ENCODE measurements at regions not wholly inside any gene's neighbourhood (a gene's known extent, or its start where the extent isn't known, plus 50 kb on each side); places are given as distances from the start of the nearest gene placed in this dataset.

GRCh38 chr9:20291201-20291600 is 331.1 kb downstream of the MLLT3 start:
- no peak for DNase-seq (ENCODE audit: low read depth, low spot score)

- DNase-seq (ENCODE audit: low read depth, low spot score) = no peak
Observed at GRCh38 chr9:20290257-20290656, 332.0 kb downstream of the MLLT3 start.

DNA sequence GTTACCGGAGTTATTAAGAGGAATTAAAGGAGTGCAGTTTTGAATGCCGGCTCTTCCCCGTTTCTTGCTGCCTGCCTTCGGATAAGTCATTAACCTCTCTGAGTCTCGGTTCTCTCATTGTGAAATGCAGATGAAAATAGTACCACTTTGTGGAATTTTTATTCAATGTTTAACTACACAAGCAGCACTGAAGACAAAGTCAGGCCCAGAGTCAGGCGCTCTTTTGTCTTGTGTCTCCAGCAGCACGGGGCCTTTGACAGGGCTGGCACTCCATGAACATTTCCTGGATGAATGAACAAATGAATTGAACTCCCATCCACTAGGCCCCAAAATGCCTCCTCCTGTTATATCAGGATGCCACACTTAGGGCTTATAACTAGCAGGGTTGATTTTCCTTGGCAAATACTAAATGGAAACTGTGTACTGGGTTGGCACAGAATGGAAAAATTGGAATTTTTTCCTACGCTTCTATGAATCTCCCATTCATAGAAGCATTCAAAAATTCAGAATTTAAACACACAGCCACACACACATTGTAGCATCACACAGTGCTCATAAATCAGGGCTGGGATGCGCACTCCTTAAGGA is 332.8 kb downstream of the MLLT3 start:
- no peak for DNase-seq (ENCODE audit: low read depth, low spot score)

- DNase-seq (ENCODE audit: low read depth, low spot score) = no peak
Observed at GRCh38 chr9:20286969-20287368, 335.3 kb downstream of the MLLT3 start.

- no peak for DNase-seq (ENCODE audit: low read depth, low spot score)
Observed at GRCh38 chr9:20286154-20286700, 336.1 kb downstream of the MLLT3 start.

- no peak for DNase-seq (ENCODE audit: low read depth, low spot score)
Observed at GRCh38 chr9:20284601-20285289, 337.6 kb downstream of the MLLT3 start.

- DNase-seq (ENCODE audit: low read depth, low spot score) = no peak
Observed at GRCh38 chr9:20280330-20280729, 342.0 kb downstream of the MLLT3 start.

GRCh38 chr9:20276762-20277161 is 345.5 kb downstream of the MLLT3 start:
- no peak for DNase-seq (ENCODE audit: low read depth, low spot score)

DNA sequence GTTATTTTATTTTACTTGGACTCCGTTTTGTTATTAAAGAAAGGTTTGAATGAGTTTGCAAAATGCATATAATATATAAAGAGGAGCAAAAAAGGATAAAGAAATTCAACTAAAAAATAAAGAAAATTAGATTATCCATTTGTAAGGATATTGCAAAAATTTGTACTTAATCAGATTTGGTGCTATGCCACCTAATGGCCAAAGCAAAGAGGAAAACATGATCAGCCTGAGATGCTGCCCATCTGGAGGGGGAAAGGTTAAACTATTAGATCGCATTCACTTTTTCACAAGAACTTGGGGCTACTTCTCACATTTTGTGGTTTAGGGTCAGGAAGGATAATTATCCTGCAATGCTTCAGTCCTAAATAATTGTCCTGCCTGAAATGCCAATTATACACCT is 350.6 kb downstream of the MLLT3 start:
- no peak for DNase-seq (ENCODE audit: low read depth, low spot score)

GRCh38 chr9:20271096-20271495 is 351.2 kb downstream of the MLLT3 start:
- no peak for DNase-seq (ENCODE audit: low read depth, low spot score)

GRCh38 chr9:20270161-20270560 is 352.1 kb downstream of the MLLT3 start:
- DNase-seq (ENCODE audit: low read depth, low spot score) = no peak

- no peak for DNase-seq (ENCODE audit: low read depth, low spot score)
Observed at GRCh38 chr9:20269620-20270019, 352.7 kb downstream of the MLLT3 start.

GRCh38 chr9:20264896-20265295 is 357.4 kb downstream of the MLLT3 start:
- DNase-seq (ENCODE audit: low read depth, low spot score) = no peak

GRCh38 chr9:20262611-20263010 is 359.7 kb downstream of the MLLT3 start:
- DNase-seq (ENCODE audit: low read depth, low spot score) = no peak

DNA sequence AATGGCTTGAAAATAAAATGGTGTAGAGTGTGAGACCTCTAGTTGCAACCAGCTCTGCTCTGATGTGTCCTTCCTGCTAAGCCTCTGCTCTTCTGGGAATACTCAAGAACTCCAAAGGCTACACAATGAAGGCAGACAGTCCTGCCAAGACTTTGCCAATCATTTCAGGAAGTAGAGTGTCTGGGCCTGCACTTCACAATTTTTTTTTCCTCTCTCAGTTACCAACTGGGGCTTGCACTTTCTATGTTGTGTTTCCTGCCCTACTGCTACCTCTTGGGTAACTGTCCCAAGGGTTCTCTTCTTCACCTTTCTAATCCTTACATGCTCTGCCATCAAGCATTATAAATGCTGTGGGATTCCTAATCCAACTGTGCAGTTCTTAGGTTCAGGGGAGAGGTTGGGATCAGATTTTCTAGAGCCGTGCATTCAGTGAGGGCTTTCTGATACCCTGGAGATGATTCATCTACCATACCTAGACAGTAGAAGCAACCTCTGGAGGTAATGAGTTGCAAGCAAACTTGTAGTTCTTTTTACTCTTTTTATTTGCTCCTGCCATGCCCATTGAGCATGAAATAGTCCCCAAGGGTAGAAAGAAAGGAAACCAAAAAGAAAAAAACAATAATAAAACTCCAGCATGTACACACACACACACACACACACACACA is 365.9 kb downstream of the MLLT3 start:
- DNase-seq (ENCODE audit: low read depth, low spot score) = no peak

DNA sequence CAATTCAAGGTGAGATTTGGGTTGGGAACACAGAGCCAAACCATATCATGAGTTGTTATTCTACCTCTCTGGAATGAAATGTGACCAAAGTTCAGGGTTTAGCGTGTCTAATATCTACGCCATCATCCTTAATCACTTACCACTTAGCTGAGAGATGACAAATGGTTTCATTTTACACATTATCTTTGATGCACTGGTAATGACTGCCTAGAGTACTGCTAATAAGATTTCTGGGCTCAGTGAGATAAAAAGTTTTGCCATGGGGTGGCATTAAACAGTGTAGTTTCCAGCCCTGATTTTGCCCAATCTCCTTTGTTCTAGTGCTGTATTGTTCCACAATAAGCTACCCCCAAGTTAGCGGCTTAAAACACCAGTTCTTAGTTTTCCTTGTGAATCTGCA is 367.2 kb downstream of the MLLT3 start:
- DNase-seq (ENCODE audit: low read depth, low spot score) = no peak

DNA sequence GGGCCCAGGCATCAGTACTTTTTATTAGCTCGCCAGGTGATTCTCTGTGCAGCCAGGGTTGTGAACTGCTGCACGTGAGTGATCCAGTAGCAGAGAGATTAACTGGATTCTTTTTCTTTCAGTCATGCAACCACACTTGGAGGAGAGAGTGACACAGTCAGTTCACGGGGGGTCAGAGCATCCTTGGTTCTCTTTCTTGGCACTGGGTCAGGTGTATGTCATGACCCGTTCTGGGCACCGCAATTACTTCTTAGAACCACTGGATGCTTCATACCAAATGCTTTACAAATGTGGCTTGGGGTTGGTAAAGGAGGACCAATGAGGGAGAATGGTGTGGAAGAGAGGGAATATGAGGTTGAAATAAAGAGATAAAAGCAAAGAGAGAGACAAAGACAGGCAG is 368.7 kb downstream of the MLLT3 start:
- DNase-seq (ENCODE audit: low read depth, low spot score) = no peak

DNA sequence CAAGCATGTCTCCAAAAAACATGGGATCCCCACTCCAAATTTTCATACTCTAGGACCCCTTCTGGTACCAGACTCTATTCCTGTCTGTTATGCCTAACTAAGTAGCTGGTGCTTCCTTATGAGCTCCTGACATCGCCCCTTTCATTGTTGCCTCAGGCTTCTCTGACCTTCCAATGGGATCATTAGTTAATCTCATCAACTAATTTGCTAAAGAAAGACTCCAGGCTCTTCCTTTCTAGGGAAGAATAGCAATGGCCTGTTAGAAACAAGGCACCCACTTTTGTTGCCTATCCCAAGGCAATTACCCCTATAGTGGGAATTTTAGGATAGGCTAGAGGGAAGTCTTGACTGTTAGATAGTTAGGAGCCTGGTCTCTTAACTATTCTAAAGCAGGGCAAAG is 369.5 kb downstream of the MLLT3 start:
- no peak for DNase-seq (ENCODE audit: low read depth, low spot score)

- DNase-seq (ENCODE audit: low read depth, low spot score) = no peak
Observed at GRCh38 chr9:20250791-20251190, 371.5 kb downstream of the MLLT3 start.

GRCh38 chr9:20244271-20244670 is 378.0 kb downstream of the MLLT3 start:
- DNase-seq (ENCODE audit: low read depth, low spot score) = no peak

DNA sequence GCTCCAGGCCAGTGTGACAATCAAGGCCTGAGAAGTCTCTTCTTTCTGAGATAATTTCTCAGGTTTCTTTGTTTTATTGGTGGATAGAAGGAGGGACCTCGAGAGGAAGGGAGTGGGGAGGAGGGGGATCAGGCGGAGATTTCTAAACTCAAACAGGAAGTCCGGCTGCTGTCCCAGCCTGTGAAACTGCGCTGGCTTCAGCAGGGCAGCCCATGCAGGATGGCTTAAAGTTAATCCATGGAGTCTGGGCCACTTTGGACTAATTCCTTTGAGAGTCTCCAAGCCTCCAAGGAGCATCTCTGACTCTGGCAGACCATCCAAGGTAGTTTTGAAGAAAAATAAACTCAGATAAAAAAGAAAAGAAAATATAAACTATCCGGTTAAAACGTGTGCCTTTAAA is 378.5 kb downstream of the MLLT3 start:
- DNase-seq (ENCODE audit: low read depth, low spot score) = no peak

DNA sequence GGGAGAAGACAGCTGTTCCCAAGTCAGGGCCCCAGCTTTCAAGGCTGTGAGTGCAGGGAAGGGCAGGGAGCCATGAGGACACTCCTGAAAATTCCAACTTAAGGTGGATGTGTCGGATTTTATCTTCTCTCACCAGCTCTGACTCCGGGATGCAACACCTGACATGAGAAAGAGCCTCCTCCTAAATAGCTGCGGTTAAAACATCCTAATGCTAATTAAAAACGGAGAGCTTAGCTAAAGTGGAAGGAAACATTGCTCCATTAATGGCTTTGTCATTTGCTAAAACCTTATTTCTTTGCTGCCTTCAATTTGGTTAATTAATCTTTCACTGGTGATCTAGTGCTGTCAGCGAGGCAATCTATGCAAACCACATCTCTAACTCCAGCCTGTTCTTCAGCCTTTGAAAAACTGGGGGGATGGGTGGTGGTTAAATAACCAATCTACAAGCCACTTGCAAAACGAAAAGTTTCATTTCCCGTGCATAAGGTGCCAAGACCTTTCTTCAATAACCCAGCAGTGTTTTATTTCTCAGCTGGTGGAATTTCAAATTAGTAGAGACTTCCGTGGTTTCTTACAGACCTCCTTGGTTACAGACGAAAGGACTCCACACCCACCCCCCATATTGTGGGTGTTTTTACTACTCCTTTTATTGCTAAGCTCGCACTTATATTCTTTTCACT is 379.6 kb downstream of the MLLT3 start:
- DNase-seq (ENCODE audit: low read depth, low spot score) = no peak

Data from smooth muscle cell of the brain vasculature (primary cell).